ENCODE measurements at regions not wholly inside any gene's neighbourhood (a gene's known extent, or its start where the extent isn't known, plus 50 kb on each side); places are given as distances from the start of the nearest gene placed in this dataset.

DNA sequence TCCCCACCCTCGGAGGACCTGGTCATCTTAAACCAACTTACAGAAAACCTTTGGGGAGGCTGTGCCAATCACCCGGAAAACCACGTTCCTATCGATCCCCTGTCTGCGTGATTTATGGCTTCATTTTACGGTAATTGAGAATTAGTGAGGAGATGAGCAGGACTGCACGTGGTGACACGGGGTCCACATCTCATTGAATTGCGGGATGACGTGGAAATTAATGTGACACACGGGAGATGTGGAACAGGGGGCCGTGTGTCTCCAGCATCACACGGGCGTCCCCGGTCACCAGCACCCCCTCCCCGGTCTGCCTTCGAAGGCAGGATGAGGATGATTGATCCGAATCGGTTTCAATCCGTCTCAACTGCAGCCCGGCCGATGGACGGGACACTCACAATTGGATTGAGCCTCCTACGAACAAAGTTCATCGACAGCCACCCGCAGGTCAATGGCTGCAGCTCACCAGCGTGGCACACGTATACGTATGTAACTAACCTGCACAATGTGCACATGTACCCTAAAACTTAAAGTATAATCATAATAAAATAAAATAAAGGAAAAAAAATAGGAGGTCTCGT is 160.3 kb downstream of the SHOX start:
- WGBS, 5 donors, result 16 to 22% (median 19%) methylated on average over 29 to 30 of the region's 30 CpGs
- intact Hi-C loops (cut with DNase I; ENCODE audit: low total_unique reads), result no loop called here

GRCh38 chrX:790041-790506 is 159.5 kb downstream of the SHOX start:
- intact Hi-C loops (cut with DNase I; ENCODE audit: low total_unique reads), result no loop called here
- no peaks in the 10 kb centered on the region for H3K4me1 ChIP-seq
- no peak for DNase-seq
- H3K9me3 ChIP-seq, result peaks cover 0 to 30% (median 0%) of the 10 kb centered on the region in 8 donors
- TF ChIP-seq, protein P1, sequence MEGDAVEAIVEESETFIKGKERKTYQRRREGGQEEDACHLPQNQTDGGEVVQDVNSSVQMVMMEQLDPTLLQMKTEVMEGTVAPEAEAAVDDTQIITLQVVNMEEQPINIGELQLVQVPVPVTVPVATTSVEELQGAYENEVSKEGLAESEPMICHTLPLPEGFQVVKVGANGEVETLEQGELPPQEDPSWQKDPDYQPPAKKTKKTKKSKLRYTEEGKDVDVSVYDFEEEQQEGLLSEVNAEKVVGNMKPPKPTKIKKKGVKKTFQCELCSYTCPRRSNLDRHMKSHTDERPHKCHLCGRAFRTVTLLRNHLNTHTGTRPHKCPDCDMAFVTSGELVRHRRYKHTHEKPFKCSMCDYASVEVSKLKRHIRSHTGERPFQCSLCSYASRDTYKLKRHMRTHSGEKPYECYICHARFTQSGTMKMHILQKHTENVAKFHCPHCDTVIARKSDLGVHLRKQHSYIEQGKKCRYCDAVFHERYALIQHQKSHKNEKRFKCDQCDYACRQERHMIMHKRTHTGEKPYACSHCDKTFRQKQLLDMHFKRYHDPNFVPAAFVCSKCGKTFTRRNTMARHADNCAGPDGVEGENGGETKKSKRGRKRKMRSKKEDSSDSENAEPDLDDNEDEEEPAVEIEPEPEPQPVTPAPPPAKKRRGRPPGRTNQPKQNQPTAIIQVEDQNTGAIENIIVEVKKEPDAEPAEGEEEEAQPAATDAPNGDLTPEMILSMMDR (IDR thresholded peaks at IDR 0.05 in 8 of 11, conservative IDR thresholded peaks at IDR 0.05 in 3 of 11), result no peak
- TF ChIP-seq POLR2A (IDR thresholded peaks at IDR 0.05) (no peak), POLR2AphosphoS5 (IDR thresholded peaks at IDR 0.05) (no peak)
- H3K36me3 ChIP-seq, result no peaks in the 10 kb centered on the region
- WGBS, 5 donors, result 13 to 19% (median 17%) methylated on average over 18 of the region's 18 CpGs
- H3K4me3 ChIP-seq, result no peak overlapping the region
- no peak overlapping the region for H3K27ac ChIP-seq
- peaks cover 0 to 59% (median 20%) of the 10 kb centered on the region in 7 donors for H3K27me3 ChIP-seq (replicated peaks in 1 of 7)

More for the DNA sequence above, 160.3 kb downstream of the SHOX start:
- TF ChIP-seq, protein P1 (IDR thresholded peaks at IDR 0.05 in 8 of 11, conservative IDR thresholded peaks at IDR 0.05 in 3 of 11), result no peak
- no peak for TF ChIP-seq POLR2A (IDR thresholded peaks at IDR 0.05)
- no peak for TF ChIP-seq POLR2AphosphoS5 (IDR thresholded peaks at IDR 0.05)
- Histone ChIP-seq H3K27me3 (replicated peaks in 1 of 7) (peaks cover 0 to 59% (median 20%) of the 10 kb centered on the region in 7 donors), H3K4me1 (no peaks in the 10 kb centered on the region), H3K36me3 (no peaks in the 10 kb centered on the region), H3K27ac (no peak overlapping the region), H3K9me3 (peaks cover 0 to 30% (median 0%) of the 10 kb centered on the region in 8 donors), H3K4me3 (no peak overlapping the region)
- DNase-seq, result no peak

GRCh38 chrX:789096-789495 is 158.5 kb downstream of the SHOX start:
- H3K27me3 ChIP-seq (replicated peaks in 1 of 7), result peaks cover 0 to 59% (median 20%) of the 10 kb centered on the region in 7 donors
- H3K27ac ChIP-seq, result no peak overlapping the region
- H3K4me3 ChIP-seq, result no peak overlapping the region
- WGBS, 5 donors, result 38 to 53% (median 45%) methylated on average over 9 of the region's 9 CpGs
- H3K36me3 ChIP-seq, result no peaks in the 10 kb centered on the region
- TF ChIP-seq, protein P1 (IDR thresholded peaks at IDR 0.05 in 8 of 11, conservative IDR thresholded peaks at IDR 0.05 in 3 of 11), result no peak
- TF ChIP-seq POLR2AphosphoS5 (IDR thresholded peaks at IDR 0.05), result no peak
- peaks cover 0 to 30% (median 0%) of the 10 kb centered on the region in 8 donors for H3K9me3 ChIP-seq
- no peak for DNase-seq
- no peaks in the 10 kb centered on the region for H3K4me1 ChIP-seq
- intact Hi-C loops (cut with DNase I; ENCODE audit: low total_unique reads), result no loop called here

- Histone ChIP-seq H3K4me3 (no peak overlapping the region), H3K36me3 (no peaks in the 10 kb centered on the region), H3K4me1 (no peaks in the 10 kb centered on the region), H3K27me3 (replicated peaks in 1 of 7) (peaks cover 0 to 35% (median 16%) of the 10 kb centered on the region in 7 donors), H3K9me3 (peaks cover 0 to 12% (median 0%) of the 10 kb centered on the region in 8 donors), H3K27ac (no peak overlapping the region)
- TF ChIP-seq POLR2AphosphoS5 (IDR thresholded peaks at IDR 0.05), result no peak
- TF ChIP-seq, protein P1 (IDR thresholded peaks at IDR 0.05 in 8 of 11, conservative IDR thresholded peaks at IDR 0.05 in 3 of 11), result no peak
- no peak for TF ChIP-seq POLR2A (IDR thresholded peaks at IDR 0.05)
- DNase-seq, result no peak
- intact Hi-C loops (cut with DNase I; ENCODE audit: low total_unique reads), result no loop called here
- 57 to 83% (median 71%) methylated on average over 5 to 6 of the region's 6 CpGs for WGBS, 5 donors
These were observed 155.9 kb downstream of the SHOX start for GRCh38 chrX:786441-786881.
